Heart right ventricle (tissue), 16 donors: ENCODE measurements at regions not wholly inside any gene's neighbourhood (a gene's known extent, or its start where the extent isn't known, plus 50 kb on each side); places are given as distances from the start of the nearest gene placed in this dataset.

Source experiments
- ATAC-seq, 8 donors: fragments of 200-7000 bp; cut with Tn5 transposase; one replicate each; pipeline ENCODE4 v1.9.1; 2020; ENCODE audit warnings: mild to moderate bottlenecking in 8 of 8, moderate library complexity in 8 of 8, moderate number of reproducible peaks in 1 of 8
- DNase-seq, 2 donors: peaks; one replicate each; pipeline ENCODE4 v3.0.0-alpha.2; 2020
- H3K27ac ChIP-seq, 10 donors: fragments of 200-600 bp; sonication (generic) in 2 of 10; one replicate each; pipeline versions ENCODE4 v1.5.0 to v1.8.0; 2020 to 2022; ENCODE audit warnings: mild to moderate bottlenecking in 3 of 10
- H3K27me3 ChIP-seq, 7 donors: fragments of 200-600 bp; one replicate each; pipeline ENCODE4 v1.8.0; 2021 to 2022; ENCODE audit warnings: mild to moderate bottlenecking in 2 of 7
- H3K36me3 ChIP-seq, 9 donors: fragments of 200-600 bp; sonication (generic) in 1 of 9; one replicate each; pipeline versions ENCODE4 v1.5.0 to v1.8.0; 2020 to 2022; ENCODE audit warnings: mild to moderate bottlenecking in 2 of 9
- H3K4me1 ChIP-seq, 9 donors: fragments of 200-600 bp; sonication (generic) in 1 of 9; one replicate each; pipeline versions ENCODE4 v1.5.0 to v1.8.0; 2020 to 2022; ENCODE audit warnings: mild to moderate bottlenecking in 4 of 9
- H3K4me3 ChIP-seq, 10 donors: fragments of 200-600 bp; sonication (generic) in 2 of 10; one replicate each; pipeline versions ENCODE4 v1.5.0 to v1.8.0; 2020 to 2022; ENCODE audit warnings: mild to moderate bottlenecking in 7 of 10, moderate library complexity in 2 of 10
- H3K9me3 ChIP-seq, 11 donors: fragments of 200-600 bp in 10 of 11; sonication (generic) in 2 of 11; one replicate each; pipeline versions ENCODE4 v1.5.0 to v1.8.0; 2013 to 2022; ENCODE audit warnings: mild to moderate bottlenecking in 2 of 11, control low read depth in 1 of 11, moderate library complexity in 1 of 11
- WGBS, 2 donors: extraction: QIAGEN DNeasy Blood & Tissue Kit; methylation state at CpG; one replicate each; pipeline ENCODE4 v1.1.7; 2013; ENCODE audit warnings: inconsistent platforms in 1 of 2; 5-methylcytosine and 5-hydroxymethylcytosine counted together
- intact Hi-C, 10 donors: fragments of 100-400 bp; cut with DNase I; formaldehyde crosslinking; loops; one replicate each; pipeline versions ENCODE4 v1.11.1 to v1.14.2; 2022
- TF ChIP-seq, protein P1 (sequence below), 9 donors: fragments of 200-600 bp; sonication (generic) in 2 of 9; IDR thresholded peaks; one replicate each; pipeline versions ENCODE4 v1.5.0 to v1.8.0; 2021 to 2022; ENCODE audit warnings: antibody characterized with exemption in 9 of 9, mild to moderate bottlenecking in 5 of 9, moderate library complexity in 1 of 9
- donor health status: Arrhythmogenic right ventricular cardiomyopathy.
- donor health status: ischemic (EF 13 %, LVEDD 7.1; RV severe dilation, severe dysfunction).
- donor health status: healthy with polysubstance abuse.
- donor health status: DM: no; HTN: yes; CAD: no.
- donor health status: DM: no; HTN: no; CAD: no.
- donor health status: ischemic (EF 25% LVEDD 6.9; RV normal size, moderate dysfunction).
- donor health status: ischemic (EF 25% LVEDD 5.7; RV mildly dilated, moderate dysfunction).
- donor health status: healthy.
- donor health status: DM: yes; HTN: yes; CAD: no.
- donor health status: Ischemic cardiomyopathy.
- donor health status: ischemic (EF 35%, LVEDD 5.7; RV mildly dilated, moderate dysfunction).
- donor health status: nonischemic (EF 11% LVEDD 7.7; RV severe dilation, severe dysfunction).
- donor health status: DM: yes; HTN: yes; CAD: no.
- donor health status: PGD.
- donor health status: ischemic (EF 29% LVEDD 5.4; RV normal size, mild dysfunction).
- donor health status: nonischemic (EF 23%, LVEDD 6.1; RV moderate dilation, normal function).

DNA sequence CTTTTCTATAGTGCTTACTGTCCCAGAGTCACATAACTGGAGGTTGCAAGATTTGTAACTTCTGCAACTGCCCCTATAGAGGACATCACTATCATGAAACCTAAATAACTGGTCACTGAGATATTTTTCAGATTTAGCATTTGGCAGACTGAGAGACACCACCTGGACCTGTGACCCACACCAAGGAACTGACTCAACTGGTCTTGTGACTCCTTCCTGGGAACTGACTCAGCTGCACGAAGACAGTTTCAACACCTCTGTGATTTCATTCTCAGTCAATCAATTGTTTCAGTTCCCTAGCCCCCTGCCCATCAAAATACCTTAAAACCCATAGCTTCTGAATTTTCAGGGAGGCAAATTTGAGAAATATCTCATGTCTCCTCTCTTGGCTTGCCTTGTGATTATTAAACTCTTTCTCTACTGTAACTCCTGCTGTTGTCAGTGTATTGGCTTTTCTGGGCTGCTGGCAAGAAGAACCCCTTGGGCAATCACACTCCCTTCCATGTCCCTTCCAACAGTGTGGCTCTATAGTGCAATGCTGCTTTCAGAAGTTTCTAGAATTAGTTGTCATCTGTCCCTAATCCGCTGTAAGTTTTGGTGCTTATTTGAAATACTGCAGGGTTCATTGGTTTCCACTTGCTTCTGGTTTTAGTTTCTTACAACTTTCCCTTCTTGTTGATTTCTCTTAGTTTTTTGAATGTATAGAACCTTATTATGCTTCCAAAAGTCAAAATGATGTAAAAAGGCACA is 127.8 kb upstream of the ADCY1 start:
- DNase-seq (no peak), ATAC-seq (no peak)
- H3K9me3 ChIP-seq: peaks cover 0 to 6% (median 0%) of the 10 kb centered on the region in 11 donors
- H3K4me3 ChIP-seq: no peak overlapping the region
- intact Hi-C loops: no loop called here
- TF ChIP-seq, protein P1, sequence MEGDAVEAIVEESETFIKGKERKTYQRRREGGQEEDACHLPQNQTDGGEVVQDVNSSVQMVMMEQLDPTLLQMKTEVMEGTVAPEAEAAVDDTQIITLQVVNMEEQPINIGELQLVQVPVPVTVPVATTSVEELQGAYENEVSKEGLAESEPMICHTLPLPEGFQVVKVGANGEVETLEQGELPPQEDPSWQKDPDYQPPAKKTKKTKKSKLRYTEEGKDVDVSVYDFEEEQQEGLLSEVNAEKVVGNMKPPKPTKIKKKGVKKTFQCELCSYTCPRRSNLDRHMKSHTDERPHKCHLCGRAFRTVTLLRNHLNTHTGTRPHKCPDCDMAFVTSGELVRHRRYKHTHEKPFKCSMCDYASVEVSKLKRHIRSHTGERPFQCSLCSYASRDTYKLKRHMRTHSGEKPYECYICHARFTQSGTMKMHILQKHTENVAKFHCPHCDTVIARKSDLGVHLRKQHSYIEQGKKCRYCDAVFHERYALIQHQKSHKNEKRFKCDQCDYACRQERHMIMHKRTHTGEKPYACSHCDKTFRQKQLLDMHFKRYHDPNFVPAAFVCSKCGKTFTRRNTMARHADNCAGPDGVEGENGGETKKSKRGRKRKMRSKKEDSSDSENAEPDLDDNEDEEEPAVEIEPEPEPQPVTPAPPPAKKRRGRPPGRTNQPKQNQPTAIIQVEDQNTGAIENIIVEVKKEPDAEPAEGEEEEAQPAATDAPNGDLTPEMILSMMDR (IDR thresholded peaks at IDR 0.05): no peak
- H3K36me3 ChIP-seq: no peaks in the 10 kb centered on the region
- H3K27ac ChIP-seq: no peak overlapping the region
- no peaks in the 10 kb centered on the region for H3K4me1 ChIP-seq
- 77 to 86% methylated on average over 2 of the region's 2 CpGs for WGBS, 2 donors
- H3K27me3 ChIP-seq: no peaks in the 10 kb centered on the region

DNA sequence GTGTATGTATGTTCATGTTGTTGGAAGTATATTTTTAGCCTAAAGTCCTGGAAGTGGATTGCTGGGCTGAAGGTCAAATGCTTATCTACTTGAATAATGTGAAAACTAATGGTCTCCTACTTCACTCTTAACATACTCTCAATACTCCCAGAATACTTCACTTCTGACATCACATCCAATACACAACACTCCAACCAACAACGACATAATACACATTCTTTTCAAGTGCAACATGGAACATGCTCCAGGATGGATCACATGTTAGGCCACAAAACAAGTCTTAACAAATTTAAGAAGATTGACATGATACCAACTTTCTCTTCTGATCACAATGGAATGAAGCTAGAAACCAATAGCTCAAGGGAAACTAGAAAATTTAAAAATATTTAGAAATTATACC is 126.9 kb upstream of the ADCY1 start:
- TF ChIP-seq, protein P1 (IDR thresholded peaks at IDR 0.05): no peak
- H3K9me3 ChIP-seq: peaks cover 0 to 6% (median 0%) of the 10 kb centered on the region in 11 donors
- no peaks in the 10 kb centered on the region for H3K36me3 ChIP-seq
- H3K4me1 ChIP-seq: no peaks in the 10 kb centered on the region
- ATAC-seq (no peak), DNase-seq (no peak)
- H3K4me3 ChIP-seq: no peak overlapping the region
- intact Hi-C loops: no loop called here
- WGBS, 2 donors: 59 to 72% methylated on average over 1 of the region's 1 CpG
- peaks cover 0 to 5% (median 0%) of the 10 kb centered on the region in 7 donors for H3K27me3 ChIP-seq
- H3K27ac ChIP-seq: no peak overlapping the region

DNA sequence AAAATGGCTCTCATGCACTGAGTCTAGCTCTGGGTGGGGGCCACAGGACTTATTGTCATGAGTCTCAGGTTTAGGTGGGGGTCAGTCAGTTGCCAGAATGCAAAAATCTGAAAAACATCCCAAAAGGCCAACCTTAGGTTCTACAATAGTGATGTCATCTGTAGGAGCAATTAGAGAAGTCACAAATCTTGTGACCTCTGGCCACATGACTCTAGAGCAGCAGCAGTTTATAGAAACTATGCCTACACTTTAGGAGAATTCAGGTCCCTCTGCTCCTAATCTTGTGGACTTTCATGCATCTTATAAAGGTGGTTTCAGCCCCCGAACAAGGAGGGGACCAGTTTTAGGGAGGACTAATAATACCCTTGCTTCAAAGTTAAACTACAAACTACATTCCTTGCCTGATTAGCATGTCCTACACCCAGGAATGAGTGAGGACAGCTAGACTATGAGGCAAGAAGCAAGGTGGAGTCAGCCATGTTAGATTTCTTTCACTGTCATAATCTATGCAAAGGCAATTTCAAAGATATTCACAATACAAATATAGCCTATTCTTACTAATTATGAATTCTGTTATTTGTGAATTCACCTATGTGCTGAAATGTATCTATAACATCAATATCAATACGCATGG is 123.5 kb upstream of the ADCY1 start:
- no peak for DNase-seq
- peaks cover 0 to 6% (median 0%) of the 10 kb centered on the region in 11 donors for H3K9me3 ChIP-seq
- H3K4me1 ChIP-seq: no peaks in the 10 kb centered on the region
- intact Hi-C loops: no loop called here
- TF ChIP-seq, protein P1 (IDR thresholded peaks at IDR 0.05): no peak
- H3K27me3 ChIP-seq: peaks cover 0 to 15% (median 0%) of the 10 kb centered on the region in 7 donors
- 85 to 87% methylated on average over 2 of the region's 2 CpGs for WGBS, 2 donors
- no peak overlapping the region for H3K4me3 ChIP-seq
- H3K36me3 ChIP-seq: no peaks in the 10 kb centered on the region
- no peak for ATAC-seq
- no peak overlapping the region for H3K27ac ChIP-seq

DNA sequence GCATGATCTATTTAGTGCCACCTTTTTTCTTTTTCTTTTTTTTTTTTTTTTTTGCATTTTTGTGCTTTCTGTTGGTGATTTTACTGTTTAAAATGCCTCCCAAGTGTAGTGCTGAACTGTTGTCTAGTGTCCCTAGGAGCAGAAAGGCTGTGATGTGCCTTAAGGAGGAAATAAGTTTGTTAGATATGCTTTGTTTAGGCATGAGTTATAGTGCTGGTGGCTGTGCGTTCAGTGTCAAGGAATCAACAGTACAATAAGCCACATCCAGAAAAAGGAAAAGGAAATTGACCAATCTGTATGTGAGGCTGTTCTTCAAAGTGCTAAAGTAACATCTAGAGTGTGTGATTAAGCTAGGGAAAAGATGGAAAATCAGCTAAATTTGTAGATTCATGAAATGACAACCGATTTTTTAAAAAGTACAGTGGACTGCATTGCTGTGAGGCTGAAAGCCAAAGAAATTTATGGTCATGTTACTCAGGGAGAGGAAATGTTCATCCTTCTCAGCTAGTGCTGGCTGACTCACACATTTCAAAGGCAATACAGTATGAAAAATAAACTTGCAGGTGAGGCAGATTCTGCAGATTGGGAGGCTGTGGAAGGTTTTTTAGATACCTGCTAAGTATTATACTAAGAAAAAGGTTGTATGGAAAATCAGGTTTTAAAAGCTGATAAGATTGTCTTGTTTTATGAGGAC is 122.7 kb upstream of the ADCY1 start:
- intact Hi-C loops: no loop called here
- ATAC-seq: no peak
- Histone ChIP-seq H3K9me3 (peaks cover 0 to 2% (median 0%) of the 10 kb centered on the region in 11 donors), H3K4me3 (no peak overlapping the region), H3K36me3 (no peaks in the 10 kb centered on the region), H3K4me1 (no peaks in the 10 kb centered on the region), H3K27ac (no peak overlapping the region), H3K27me3 (peaks cover 0 to 22% (median 0%) of the 10 kb centered on the region in 7 donors)
- DNase-seq: no peak
- 68 to 73% methylated on average over 2 of the region's 2 CpGs for WGBS, 2 donors
- TF ChIP-seq, protein P1 (IDR thresholded peaks at IDR 0.05): no peak
